HT-29 (cell line): ENCODE measurements at regions not wholly inside any gene's neighbourhood (a gene's known extent, or its start where the extent isn't known, plus 50 kb on each side); places are given as distances from the start of the nearest gene placed in this dataset.

Experiments
- DNase-seq: peaks from one replicate; pipeline ENCODE4 v3.0.0-alpha.2; 2015; ENCODE audit warnings: low spot score

DNA sequence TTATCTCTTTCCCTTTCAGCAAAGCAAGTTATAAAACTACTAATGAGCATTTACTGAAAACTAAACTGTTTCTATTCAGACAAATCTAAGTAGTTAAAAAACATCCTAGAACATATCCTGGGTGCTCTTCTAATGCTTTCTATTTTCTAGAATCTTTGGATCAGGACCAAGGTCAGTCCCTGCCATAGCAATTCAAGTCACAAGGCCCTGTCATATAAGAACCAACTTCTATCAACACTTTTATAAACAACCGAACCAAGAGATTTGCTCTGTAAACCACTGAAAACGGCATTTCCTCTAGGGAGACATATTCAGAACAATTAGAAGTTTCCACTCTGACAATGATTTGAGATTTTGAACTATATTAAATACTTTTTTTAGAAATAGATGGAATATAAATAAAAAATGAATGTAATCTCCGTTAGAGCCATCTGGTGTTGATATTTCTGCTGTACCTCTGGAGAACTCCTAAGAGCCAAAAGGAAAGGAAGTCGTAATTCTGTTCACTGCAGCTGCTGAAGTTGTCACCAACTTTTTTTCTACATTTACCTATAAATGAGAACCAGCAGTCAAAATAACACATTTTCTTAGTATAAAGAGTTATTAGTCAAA, 51.4 kb upstream of the LGSN start:
- DNase-seq: no peak

DNA sequence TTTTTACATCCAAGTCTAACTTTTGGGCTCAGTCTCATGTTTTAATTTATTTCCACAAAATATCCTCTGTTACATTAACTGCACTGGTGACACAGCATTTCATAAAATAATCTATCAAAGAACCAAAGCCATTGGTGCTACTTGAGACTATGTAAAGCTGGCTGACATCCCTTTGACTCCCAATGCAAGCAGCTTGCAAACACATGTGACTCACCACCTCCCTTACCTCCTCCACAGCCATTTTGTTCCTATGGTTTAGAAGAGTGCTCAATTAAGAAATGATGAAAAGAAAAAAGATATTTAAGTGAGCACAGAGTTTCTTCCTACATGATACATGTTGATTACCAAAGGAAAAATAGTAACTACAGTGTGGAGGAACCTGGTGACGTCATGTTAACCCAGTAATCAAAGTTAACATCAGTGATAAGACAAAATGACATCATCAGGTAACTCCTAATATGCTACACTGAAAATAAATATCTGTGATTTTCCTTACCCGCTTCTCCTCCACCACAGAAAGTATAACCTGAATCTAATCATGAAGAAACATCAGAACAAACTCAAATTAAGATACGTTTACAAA, 53.3 kb upstream of the LGSN start:
- DNase-seq: no peak

DNA sequence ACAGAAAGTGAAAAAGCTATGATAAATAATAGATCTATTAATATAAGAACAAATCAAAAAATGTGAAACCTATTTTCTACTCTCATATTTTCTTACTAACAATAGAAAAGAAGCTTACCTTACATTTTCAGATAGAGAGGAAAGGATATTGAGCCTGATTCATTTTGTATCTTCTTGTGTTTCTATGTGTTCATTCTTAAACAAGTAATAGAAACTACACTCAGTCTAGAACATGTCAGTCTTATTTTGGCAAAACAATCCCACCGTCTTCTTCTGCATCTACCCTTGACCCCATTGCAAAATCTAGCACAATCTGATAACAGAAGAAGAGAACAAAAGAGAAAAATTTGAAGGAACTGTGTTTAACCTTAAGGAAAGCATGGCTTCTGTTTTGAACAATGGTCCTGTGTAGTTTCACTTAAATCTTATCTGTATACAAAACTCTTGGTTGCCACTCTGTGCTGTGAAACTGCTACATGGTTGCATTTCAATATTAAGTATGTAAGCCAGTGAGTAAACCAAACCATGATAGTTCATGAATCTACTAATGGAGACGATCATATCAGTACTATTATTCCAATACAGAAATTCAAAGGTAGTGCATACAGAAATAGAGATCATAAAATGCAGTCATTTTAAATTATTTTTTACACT, 69.5 kb upstream of the LGSN start:
- no peak for DNase-seq

DNA sequence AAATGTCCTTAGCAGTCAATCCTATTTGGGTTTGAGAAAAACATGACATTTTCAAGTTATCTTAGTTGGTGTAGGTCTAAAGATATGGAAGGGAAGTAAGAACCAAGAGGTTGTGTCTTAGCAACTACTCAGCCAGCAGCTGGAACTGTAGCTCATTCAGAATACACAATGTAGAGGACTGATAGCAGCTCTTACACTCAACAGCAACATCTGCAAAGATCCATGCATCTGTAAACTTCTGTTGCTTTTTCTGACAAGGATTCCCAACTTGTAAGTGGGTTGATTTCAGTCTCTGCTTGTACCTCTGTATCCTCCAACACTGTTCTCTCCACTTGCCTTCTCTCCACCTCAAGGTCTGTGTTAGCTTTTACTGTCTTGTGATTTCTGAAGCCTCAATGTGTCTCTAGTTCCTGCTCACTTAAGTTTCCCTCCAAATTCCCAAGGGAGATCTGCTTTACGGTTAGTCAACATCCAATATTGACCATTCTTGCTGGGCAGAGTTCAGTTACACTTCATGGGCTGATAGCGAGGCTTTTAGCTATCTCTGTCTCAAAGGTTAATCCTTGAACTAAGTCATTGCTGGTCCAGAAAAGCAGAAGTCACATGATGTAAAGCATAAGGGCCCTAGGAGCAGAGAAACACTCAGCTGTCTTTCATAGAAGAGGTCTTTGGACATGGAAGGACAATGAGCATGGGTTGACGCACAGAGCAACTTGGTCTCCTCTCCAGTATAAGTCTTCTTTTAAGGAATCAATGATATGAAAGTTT, 71.6 kb upstream of the LGSN start:
- DNase-seq: no peak

DNA sequence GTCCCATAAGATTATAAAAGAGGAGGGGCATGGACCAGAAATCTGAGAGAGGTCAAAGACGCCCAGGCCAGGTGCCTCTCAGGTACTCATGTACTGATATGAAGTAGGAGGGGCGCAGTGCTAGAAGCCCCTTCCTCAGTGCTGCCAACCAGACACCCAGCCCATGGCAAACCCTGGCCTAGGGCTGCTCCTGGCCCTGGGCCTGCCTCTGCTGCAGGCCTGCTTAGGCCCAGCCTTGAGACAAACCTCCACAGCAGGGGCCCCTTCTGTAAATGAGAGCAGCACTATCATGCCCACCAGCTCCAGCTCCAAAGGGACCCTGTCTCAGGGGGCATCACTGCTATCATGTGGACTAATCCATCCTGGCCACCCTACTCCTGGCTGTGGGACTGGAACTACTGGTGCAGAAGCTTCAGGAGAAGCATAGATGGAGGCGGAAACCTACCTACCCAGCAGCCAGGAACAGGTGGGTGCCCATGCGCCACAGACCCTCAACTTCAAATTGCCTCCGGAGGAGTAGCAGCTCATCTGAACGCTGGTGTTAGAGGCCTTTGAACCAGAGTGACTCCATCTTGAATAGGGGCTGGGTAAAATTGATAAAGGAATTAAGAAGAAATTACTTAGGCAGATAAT, 72.4 kb upstream of the LGSN start:
- DNase-seq: no peak

DNA sequence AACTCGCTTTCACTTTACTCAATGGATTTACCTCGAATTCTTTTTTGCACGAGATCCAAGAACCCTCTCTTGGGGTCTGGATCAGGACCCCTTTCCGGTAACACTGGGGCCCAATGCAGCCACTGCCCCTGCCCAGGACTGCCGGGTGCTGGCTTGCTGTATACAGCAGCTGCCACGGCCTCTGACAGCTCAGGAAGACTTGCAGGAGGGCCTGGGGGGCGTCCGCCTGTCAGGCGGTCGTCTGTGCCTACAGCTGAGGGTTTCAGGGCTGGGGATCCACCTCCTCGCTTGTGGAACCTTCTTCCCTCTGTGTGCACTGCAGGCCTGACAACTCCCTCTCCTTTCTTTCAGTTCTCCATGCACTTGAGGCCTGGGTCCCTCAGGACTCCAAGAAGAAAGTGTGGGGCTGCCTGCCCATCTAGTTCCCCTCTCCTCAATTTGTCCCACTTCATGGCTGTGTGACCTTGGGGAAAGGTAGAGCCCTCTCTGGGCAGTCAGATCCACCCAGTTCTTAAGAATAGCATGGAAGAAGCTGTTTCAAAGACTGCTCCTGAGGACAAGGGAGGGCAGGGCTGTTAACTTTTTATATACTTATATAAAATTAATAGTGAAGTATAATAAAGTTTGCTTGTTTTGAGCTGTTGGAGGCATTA, 75.0 kb upstream of the LGSN start:
- no peak for DNase-seq

DNA sequence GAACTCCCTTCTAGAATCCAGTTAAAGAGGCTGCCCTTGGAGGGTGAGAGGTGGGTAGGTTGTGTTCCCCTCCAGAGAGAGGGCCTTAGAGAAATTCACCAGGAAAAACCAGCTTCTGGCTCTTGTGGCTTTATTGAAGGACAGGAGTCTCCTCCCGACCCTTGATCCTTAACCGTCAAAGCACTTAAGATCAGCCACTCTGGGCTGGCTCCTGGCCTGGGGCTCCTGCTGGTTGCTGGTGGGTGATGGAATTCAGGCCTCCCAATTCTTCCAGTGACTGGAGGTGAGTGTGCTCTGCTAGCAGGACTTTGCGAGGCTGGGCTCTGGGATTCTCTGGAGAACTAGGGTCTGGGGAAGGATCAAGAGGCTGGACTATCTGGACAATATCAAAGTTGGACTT, 75.6 kb upstream of the LGSN start:
- no peak for DNase-seq

DNA sequence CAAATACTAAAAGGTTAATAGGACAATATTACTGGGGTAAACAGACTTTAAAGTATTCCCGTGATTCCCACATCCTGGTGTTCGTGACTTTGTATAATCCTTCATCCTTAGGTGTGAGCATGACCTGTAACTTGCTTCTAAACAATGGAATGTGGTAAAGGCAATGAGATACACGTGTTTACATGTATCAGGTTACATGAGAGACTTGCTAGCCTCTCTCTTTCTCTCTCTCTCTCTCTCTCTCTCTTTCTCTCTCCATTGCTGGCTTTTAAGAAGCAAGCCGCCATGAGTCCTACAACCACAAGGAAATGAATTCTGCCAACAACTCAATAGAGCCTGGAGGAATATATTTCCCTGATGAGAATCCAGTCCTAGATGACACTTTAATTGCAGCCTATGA, 83.9 kb upstream of the LGSN start:
- no peak for DNase-seq

DNA sequence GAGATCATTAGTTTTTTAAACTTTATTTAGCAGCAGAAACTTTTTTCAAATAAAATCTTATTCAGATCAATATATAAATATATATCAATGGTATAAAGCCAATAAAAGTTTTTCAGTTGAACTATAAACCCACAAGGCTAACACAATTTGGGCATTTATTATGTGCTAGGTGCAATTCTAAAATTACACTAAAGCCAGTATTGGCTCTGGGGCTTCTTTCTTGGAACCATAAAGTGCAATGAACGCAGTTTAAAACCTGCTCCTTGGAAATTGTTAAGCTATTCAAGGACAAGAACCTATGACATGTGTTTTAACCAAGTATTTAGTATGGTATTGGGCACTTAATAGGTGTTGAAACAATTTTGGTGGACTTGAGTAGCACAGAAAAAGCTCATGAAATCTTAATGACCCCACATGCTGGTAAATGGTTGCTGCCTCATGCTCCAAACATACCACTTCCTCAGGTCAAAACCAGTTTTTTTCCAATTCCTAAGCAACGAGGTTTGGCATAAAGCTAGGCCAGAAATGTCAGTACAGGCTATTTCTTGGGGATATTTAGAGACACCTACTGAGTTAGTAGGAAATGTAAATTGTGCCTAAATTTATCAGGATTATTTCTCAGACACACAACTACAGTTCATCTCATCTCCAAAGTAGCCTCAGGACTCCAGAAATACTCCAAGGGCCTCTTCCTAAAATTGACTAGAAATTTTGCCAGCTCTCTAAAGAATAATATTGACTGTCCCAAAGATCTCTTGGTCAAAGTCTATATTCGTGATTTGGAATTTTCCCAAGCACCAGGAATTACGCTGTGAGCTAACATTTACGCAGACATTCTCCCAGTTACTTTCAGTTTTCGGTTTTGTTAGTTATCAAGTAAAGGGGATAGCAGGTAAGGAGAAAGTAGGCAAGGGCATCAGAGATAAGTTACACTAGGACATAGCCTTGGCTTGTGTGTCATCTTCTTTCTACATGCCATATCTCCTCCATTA, 90.9 kb upstream of the LGSN start:
- DNase-seq: no peak

DNA sequence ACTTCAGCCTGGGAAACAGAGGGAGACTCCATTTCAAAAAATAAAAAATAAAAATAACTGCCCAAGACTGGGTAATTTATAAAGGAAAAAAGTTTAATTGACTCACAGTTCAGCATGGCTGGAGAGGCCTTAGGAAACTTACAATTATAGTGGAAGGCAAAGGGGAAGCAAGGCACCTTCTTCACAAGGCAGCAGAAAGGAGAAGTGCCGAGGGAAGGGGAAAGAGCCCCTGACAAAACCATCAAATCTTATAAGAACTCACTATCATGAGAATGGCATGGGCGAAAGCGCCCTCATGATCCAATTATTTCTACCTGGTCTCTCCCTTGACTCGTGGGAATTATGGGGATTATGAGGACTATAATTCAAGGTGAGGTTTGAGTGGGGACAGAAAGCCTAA, 95.5 kb upstream of the LGSN start:
- DNase-seq: no peak

DNA sequence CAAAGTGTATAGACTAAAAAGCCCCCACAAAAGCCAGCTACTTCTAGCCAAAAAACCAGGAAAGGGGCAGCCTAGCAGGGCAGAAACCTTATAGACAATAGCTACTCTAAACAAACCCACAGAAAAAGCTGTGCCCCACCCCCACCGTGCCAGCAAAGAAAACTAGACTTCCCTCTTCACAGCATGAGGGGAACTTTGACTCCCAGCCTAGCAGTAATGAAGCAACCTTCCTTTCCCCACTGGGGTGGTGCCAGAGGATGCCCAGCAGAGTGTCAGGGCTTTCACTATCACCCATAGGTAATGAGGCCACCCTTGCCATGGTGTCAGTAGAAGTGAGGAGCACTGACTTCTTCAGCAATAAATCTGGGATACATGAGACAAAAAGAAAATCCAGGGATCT, 99.0 kb upstream of the LGSN start:
- DNase-seq: no peak

DNA sequence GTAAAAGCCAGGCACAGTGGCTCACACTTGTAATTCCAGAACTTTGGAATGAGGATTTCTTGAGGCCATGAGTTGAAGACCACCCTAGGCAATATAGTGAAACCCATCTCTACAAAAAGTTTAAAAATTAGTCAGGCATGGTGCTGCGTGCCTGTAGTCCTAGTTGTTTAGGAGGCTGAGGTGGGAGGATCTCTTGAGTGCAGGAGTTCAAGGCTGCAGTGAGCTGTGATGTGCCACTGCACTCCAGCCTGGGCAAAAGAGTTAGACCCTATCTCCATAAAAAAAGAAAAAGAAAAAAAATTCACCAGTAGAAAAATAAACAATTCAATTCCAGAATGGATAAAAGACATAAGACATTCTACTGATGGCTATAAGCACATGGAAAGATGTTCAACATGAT, 104.9 kb upstream of the LGSN start:
- no peak for DNase-seq

DNA sequence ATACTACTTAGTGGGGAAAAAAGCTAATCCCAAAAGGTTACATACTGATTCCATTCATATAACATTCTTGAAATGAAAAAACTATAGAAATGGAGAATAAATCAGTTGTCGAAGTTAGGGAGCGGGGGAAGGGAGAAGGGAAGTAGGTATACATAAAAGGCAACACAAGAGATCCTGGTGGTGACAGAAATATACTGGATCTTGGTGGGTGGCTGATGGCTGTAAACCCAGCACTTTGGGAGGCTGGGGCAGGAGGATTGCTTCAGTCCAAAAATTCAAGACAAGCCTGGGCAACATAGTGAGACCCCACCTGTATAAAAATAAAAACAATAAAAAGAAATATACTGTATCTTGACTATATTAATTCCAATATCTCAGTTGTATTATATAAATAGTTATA, 105.7 kb upstream of the LGSN start:
- no peak for DNase-seq

DNA sequence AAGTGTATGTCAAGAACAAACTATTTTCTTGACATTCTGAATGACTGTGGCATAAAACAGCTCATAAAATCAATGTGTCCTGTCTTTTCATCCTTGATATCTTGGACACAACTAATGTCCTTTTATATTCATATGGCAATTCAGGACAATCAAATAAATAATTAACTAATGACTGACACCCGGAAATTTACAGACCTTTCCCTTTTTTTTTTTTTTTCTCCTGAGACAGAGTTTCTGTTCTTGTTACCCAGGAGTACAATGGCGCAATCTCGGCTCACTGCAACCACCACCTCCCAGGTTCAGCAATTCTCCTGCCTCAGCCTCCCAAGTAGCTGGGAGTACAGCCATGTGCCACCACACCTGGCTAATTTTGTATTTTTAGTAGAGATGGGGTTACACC, 107.1 kb upstream of the LGSN start:
- peak; percentile 6 for DNase-seq

DNA sequence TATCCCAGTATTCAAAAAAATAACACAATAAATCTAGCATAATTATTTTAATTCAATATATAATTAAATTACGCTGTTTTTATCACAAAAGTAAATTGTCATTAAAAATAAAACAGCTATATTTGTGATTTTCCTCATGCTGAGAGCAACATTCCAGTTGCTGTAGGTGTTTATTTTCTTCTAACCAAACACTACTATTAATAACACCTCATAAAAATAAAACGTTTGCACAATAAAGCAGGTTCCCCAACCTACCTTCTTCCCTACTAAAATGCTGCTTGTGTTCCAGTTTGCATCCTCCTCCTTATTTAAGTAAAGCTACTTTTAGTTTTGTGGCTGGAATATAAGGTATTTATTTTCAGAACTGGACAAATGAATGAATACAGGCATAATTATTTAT, 108.2 kb upstream of the LGSN start:
- DNase-seq: no peak

DNA sequence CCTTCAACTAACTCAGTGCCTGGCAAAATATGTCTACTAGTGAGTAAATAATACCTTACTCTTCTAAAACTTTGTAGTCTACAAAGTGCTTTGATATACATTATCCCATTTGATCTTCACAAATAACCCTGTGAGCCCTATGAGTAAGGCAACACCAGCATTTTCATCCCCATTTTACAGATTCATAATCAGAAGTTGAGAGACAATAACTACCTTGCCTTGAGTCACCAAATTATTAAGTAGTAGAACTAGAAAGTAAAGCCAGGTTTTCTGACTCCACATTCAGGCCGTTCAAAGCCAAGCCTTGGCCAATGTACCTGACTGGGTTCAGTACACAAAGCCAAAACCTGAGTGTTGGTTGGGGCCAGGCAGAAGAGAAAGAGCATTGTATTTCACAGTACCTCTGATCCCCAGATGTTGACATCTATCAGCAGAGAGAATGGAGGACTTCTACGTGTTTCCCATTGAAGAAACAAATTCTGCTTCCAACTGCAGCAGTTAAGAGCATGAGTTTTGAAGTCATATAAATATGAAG, 111.3 kb upstream of the LGSN start:
- no peak for DNase-seq

DNA sequence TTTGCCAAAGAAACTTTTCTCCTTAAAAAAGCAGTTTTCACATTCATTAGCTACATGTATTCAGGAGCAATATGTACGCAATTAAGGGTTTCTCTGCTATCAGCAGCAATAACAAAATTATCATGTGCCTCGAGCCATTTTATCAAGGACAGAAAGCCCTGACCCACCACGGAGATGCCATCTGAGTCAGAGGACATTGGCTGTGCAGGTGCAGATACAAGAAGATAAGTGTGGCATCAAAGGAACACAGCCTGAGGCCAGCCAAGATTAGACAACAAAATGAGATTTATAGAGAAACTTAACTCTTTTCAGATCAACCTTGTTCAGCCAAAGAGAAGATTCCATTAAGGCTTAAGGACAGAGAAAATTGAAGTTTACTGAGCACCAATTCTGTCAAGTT, 115.2 kb upstream of the LGSN start:
- DNase-seq: no peak

DNA sequence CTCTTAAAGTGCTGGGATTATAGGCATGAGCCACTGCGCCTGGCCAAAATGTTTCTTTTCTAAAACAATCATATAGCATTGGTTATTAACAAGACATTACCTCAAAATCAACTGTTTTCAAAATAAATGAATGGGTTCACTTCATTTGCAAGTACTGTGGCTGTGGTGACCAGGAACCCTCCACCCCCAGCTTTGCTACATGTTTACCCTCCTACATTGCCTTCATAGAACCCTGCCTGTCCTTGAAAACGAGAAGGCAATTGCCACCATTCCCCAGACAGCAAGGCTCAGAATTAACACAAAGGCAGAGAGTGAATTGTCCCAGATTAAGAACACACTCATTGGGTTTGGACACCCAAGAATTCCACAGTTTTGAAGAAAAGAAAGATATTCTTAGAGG, 116.6 kb upstream of the LGSN start:
- no peak for DNase-seq

DNA sequence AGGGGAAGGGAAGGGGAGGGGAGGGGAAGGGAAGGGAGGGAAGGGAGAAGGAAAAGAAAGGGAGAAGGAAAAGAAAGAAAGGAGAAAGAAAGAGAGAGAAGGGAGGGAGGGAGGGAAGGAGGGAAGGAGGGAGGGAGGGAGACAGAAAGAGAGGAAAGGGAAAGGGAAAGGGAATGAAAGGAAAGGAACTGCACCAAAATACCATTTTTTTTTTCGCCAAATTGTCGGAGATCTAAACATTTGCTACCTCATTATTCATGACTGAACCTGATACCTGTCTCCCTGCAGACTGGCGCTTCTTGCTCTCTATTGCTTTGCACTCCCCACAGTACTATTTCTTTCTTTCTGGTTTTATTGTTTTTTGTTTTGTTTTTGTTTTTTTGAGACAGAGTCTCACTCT, 117.3 kb upstream of the LGSN start:
- DNase-seq: no peak

DNA sequence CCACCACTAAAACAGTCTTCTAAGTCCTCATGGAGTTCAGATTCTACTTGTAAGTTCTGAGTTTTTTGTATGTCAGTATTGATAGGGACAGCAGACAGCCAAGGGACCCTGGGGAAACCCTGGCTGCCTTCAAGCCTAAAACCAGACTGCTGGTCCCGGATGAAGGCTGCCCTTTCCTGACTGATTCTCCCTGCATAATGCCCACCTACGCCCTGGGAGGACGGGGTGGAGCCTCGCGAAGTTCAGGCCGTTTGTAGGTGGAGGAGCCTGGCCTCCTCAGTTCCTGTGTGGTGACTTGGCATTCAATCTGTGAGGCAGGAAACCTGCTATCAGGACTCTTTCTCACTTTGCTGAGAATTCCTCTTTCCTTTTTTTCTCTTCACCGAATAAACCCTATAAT, 120.3 kb upstream of the LGSN start:
- DNase-seq: peak; percentile 35
